ENCODE measurements at regions not wholly inside any gene's neighbourhood (a gene's known extent, or its start where the extent isn't known, plus 50 kb on each side); places are given as distances from the start of the nearest gene placed in this dataset.

GRCh38 chr6:164927288-164928056, 381.9 kb downstream of the C6orf118 start:
- Mint-ChIP-seq H3K27me3 (no peaks in the 10 kb centered on the region), H3K4me3 (no peak overlapping the region)
- intact Hi-C loops (cut with micrococcal nuclease) = no loop called here

DNA sequence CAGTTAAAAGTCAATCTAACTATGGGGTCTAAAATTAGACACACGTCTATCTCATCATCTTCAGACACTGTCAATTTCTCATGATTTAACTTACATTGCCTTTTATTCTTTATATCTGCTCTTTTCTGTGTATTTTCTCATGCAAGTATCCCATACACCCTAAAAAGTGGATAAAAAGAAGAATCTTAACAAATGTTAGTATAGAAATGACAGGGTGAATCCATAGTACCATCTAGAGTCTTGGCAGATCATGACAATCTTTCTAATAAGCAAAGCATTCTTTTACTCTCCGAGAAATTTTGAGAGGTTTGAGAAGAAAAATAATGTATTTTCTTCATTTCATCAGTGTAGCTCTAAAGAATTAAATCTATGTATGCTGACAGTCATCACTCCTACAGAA, 382.7 kb downstream of the C6orf118 start:
- intact Hi-C loops (cut with micrococcal nuclease) = no loop called here
- H3K9me3 Mint-ChIP-seq = no peaks in the 10 kb centered on the region
- H3K36me3 Mint-ChIP-seq (ENCODE audit: low read depth) = no peaks in the 10 kb centered on the region
- H3K27me3 Mint-ChIP-seq = no peaks in the 10 kb centered on the region
- no peaks in the 10 kb centered on the region for H3K4me1 Mint-ChIP-seq (ENCODE audit: low read depth)
- no peak overlapping the region for H3K4me3 Mint-ChIP-seq
- H3K27ac Mint-ChIP-seq = no peak overlapping the region

More at GRCh38 chr6:164927288-164928056, 381.9 kb downstream of the C6orf118 start:
- H3K4me1 Mint-ChIP-seq (ENCODE audit: low read depth) = no peaks in the 10 kb centered on the region
- no peak overlapping the region for H3K27ac Mint-ChIP-seq
- H3K36me3 Mint-ChIP-seq (ENCODE audit: low read depth) = no peaks in the 10 kb centered on the region
- peaks cover 3% of the 10 kb centered on the region for H3K9me3 Mint-ChIP-seq

DNA sequence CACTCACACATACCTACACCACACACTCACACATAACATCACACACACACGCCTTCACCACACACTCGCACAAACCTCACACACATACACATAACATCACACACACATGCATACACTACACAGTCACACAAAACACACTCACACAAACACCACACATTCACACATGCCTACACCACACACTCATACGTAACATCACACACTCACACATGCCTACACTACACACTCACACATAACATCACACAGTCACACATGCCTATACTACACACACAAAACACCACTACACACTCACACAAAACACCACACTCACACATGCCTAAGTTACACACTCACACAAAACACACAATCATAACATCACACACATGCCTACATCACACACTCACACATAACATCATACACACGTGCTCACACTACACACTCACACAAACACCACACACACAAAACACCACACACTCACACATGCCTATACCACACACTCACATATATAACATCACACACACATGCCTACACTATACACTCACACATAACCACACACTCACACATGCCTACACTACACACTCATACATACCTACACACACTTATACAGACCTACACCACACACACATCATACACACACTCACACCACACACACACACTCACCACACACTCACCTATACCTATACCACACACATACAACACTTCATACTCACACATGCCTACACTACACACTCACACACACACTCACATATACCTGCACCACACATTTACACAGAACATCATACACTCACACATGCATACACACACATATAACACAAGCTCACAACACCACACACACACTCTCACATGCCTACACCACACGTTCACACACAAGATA, 383.5 kb downstream of the C6orf118 start:
- H3K4me3 Mint-ChIP-seq = no peak overlapping the region
- H3K9me3 Mint-ChIP-seq = no peaks in the 10 kb centered on the region
- H3K27me3 Mint-ChIP-seq = no peaks in the 10 kb centered on the region
- intact Hi-C loops (cut with micrococcal nuclease) = no loop called here
- no peaks in the 10 kb centered on the region for H3K4me1 Mint-ChIP-seq (ENCODE audit: low read depth)
- no peaks in the 10 kb centered on the region for H3K36me3 Mint-ChIP-seq (ENCODE audit: low read depth)
- no peak overlapping the region for H3K27ac Mint-ChIP-seq

GRCh38 chr6:164924674-164925073, 384.7 kb downstream of the C6orf118 start:
- H3K27ac Mint-ChIP-seq = no peak overlapping the region
- H3K36me3 Mint-ChIP-seq (ENCODE audit: low read depth) = no peaks in the 10 kb centered on the region
- no peaks in the 10 kb centered on the region for H3K4me1 Mint-ChIP-seq (ENCODE audit: low read depth)
- intact Hi-C loops (cut with micrococcal nuclease) = no loop called here
- H3K4me3 Mint-ChIP-seq = no peak overlapping the region
- no peaks in the 10 kb centered on the region for H3K27me3 Mint-ChIP-seq
- no peaks in the 10 kb centered on the region for H3K9me3 Mint-ChIP-seq

DNA sequence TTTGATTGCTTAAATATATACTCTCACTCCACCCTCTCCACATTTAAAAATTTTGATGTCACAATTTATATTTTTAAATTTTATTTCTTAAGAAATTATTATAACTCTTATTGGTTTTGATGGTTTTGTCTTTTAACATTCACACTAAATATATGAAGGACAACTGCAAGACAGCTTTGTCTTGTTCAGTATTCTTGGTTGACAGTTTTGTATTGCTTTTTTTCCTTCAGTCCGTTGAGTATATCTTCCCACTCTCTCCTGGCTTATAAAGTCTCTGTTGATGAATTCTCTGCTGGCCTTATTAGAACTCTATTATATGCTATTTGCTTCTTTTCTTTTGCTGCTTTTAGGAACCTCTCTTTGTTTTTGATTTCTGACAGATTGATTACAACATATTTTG, 392.2 kb downstream of the C6orf118 start:
- Mint-ChIP-seq H3K4me3 (no peak overlapping the region), H3K36me3 (ENCODE audit: low read depth) (no peaks in the 10 kb centered on the region), H3K4me1 (ENCODE audit: low read depth) (no peaks in the 10 kb centered on the region), H3K9me3 (peaks cover 19% of the 10 kb centered on the region), H3K27me3 (no peaks in the 10 kb centered on the region), H3K27ac (no peak overlapping the region)
- intact Hi-C loops (cut with micrococcal nuclease) = no loop called here

DNA sequence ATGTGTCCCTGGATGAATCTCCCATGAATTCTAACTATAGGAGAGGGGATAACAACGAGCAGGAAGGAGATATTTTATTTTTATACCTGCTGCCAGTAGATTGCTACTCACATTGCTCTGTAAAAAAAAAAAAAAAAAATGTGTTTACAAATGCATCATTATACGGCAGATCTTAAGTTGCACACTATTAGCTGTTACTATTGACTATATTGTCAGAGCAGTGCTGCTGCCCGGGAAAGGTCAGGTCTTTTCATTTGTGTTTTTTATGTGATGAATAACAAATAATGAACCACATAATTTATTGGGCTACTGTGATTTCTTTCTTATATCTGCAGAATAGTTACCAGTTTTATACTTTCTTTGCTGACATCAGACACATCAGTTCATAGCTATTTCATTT, 393.3 kb downstream of the C6orf118 start:
- no peaks in the 10 kb centered on the region for H3K36me3 Mint-ChIP-seq (ENCODE audit: low read depth)
- no peak overlapping the region for H3K4me3 Mint-ChIP-seq
- H3K4me1 Mint-ChIP-seq (ENCODE audit: low read depth) = no peaks in the 10 kb centered on the region
- no peaks in the 10 kb centered on the region for H3K27me3 Mint-ChIP-seq
- intact Hi-C loops (cut with micrococcal nuclease) = no loop called here
- H3K9me3 Mint-ChIP-seq = peaks cover 19% of the 10 kb centered on the region
- no peak overlapping the region for H3K27ac Mint-ChIP-seq

DNA sequence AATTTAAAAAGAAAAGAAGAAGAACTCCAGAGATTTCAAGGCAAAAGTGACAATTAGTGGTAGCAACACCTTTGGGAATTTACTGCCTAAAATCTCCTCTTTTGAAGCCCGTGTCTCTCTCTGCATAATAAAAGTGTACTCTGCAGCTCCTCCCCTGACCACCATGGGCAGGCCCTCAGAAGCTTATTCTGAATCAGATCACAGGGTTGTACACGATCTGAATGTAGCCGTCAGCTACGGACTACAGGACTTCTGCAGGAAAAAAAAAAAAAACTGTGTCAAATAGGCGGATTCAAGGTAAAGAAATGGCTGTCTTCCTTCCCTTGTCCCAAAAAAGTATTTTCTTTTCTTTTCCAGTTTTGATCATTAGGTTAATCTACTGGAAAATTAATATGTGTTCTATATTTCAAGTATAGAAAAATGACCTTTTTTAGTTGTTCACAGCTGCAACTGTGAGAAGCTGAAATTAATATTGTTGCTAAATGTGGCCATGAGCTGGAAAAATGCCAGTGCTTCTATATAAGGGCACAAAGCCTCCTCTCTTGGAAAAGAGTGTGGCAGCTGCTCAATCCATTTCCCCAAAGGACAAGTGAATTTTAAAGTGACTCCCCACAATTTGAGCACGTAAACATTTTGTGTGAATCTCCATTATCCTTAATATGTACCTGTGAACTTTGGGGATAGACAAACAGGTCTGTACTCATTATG, 397.4 kb downstream of the C6orf118 start:
- Mint-ChIP-seq H3K4me1 (ENCODE audit: low read depth) (no peaks in the 10 kb centered on the region), H3K27ac (no peak overlapping the region), H3K36me3 (ENCODE audit: low read depth) (no peaks in the 10 kb centered on the region), H3K9me3 (peaks cover 3% of the 10 kb centered on the region), H3K4me3 (no peak overlapping the region), H3K27me3 (no peaks in the 10 kb centered on the region)
- intact Hi-C loops (cut with micrococcal nuclease) = no loop called here

DNA sequence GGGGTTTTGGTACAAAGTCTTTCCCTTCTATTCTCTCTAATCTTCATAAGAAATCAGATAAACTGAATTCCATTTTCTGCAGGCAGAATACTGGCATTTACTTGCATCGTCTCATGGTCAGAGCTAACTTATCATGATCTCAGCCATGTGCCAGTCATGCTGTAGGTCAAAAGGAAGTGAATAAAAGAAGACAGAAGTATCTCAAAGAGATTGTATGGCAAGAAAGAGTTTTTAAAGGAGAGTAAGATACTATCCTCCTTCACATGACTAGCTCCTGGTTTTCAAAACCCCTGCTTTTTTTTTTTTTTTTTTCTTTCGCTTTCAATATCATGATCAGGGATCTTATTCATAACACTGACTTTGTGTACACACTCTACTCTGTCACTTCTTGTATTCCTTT, 398.3 kb downstream of the C6orf118 start:
- Mint-ChIP-seq H3K4me1 (ENCODE audit: low read depth) (no peaks in the 10 kb centered on the region), H3K4me3 (no peak overlapping the region), H3K27me3 (no peaks in the 10 kb centered on the region), H3K9me3 (no peaks in the 10 kb centered on the region), H3K36me3 (ENCODE audit: low read depth) (no peaks in the 10 kb centered on the region), H3K27ac (no peak overlapping the region)
- intact Hi-C loops (cut with micrococcal nuclease) = no loop called here

DNA sequence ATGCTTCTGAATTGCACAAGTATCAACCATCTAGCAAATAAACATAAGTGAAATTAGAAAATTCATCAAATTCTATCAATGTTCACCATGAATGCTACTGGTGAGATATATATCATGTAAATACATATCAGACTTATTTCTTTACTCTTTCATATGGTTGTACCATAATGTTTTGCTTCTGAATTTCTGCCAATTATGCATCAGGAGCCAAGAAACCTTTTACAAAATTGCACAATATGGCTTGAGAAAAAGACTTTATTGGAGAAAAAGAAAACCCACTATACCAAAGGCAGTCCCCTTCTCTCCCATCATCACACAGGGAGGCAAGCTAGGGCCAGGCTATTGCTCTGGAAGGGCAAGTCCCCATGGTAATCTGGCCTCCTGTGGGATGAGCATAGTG, 402.6 kb downstream of the C6orf118 start:
- no peaks in the 10 kb centered on the region for H3K27me3 Mint-ChIP-seq

GRCh38 chr6:164905311-164905710, 404.1 kb downstream of the C6orf118 start:
- Mint-ChIP-seq H3K36me3 (ENCODE audit: low read depth) (no peaks in the 10 kb centered on the region), H3K4me1 (ENCODE audit: low read depth) (no peaks in the 10 kb centered on the region)
- intact Hi-C loops (cut with micrococcal nuclease) = no loop called here

More for the DNA sequence above, 402.6 kb downstream of the C6orf118 start:
- no peaks in the 10 kb centered on the region for H3K9me3 Mint-ChIP-seq
- intact Hi-C loops (cut with micrococcal nuclease) = no loop called here
- H3K4me1 Mint-ChIP-seq (ENCODE audit: low read depth) = no peaks in the 10 kb centered on the region
- no peak overlapping the region for H3K27ac Mint-ChIP-seq
- H3K4me3 Mint-ChIP-seq = no peak overlapping the region
- H3K36me3 Mint-ChIP-seq (ENCODE audit: low read depth) = no peaks in the 10 kb centered on the region

GRCh38 chr6:164898412-164898811, 411.0 kb downstream of the C6orf118 start:
- intact Hi-C loops (cut with micrococcal nuclease) = no loop called here
- H3K27me3 Mint-ChIP-seq = no peaks in the 10 kb centered on the region
- no peak overlapping the region for H3K27ac Mint-ChIP-seq
- H3K4me1 Mint-ChIP-seq (ENCODE audit: low read depth) = no peaks in the 10 kb centered on the region
- peaks cover 39% of the 10 kb centered on the region for H3K9me3 Mint-ChIP-seq
- no peaks in the 10 kb centered on the region for H3K36me3 Mint-ChIP-seq (ENCODE audit: low read depth)
- H3K4me3 Mint-ChIP-seq = no peak overlapping the region

More at GRCh38 chr6:164905311-164905710, 404.1 kb downstream of the C6orf118 start:
- Mint-ChIP-seq H3K27ac (no peak overlapping the region), H3K9me3 (no peaks in the 10 kb centered on the region), H3K4me3 (no peak overlapping the region), H3K27me3 (no peaks in the 10 kb centered on the region)

DNA sequence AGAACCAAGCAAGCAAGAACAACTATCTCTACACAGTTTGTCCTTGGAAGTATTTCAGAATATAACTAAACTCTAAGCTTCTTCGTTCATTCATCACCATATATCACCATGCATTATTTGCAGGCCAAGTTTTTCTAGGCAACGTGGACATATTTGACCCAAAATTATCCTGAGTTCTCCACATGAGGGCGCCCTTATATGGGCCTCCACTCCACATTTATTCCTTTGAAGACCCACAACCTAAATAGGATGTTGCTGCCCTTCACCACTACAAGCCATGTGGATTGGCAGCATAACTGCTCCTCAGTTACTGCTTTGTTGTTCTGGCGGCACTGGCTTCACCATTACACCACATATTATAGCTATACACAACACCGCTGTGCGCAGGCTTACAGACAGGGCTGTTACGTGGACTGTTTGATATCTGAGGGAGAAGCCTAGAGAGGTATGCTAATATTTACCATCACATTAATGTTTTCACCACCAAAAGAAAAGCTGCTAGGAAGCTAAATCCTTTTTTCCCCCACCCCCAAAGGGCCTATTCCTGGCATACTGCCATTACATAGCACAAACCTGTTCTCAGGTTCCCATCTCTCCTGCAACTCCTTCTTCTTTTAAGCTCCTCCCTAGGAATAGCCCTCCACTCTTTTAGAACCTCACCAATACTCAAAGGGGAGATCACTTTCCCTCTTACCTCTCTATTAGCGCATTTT, 411.7 kb downstream of the C6orf118 start:
- Mint-ChIP-seq H3K36me3 (ENCODE audit: low read depth) (no peaks in the 10 kb centered on the region), H3K27ac (no peak overlapping the region), H3K4me1 (ENCODE audit: low read depth) (no peaks in the 10 kb centered on the region), H3K4me3 (no peak overlapping the region), H3K27me3 (no peaks in the 10 kb centered on the region), H3K9me3 (peaks cover 39% of the 10 kb centered on the region)
- intact Hi-C loops (cut with micrococcal nuclease) = no loop called here

- Mint-ChIP-seq H3K4me3 (no peak overlapping the region), H3K9me3 (peaks cover 43% of the 10 kb centered on the region), H3K27me3 (no peaks in the 10 kb centered on the region), H3K36me3 (ENCODE audit: low read depth) (no peaks in the 10 kb centered on the region), H3K4me1 (ENCODE audit: low read depth) (no peaks in the 10 kb centered on the region), H3K27ac (no peak overlapping the region)
- intact Hi-C loops (cut with micrococcal nuclease) = no loop called here
These were observed 419.4 kb downstream of the C6orf118 start for GRCh38 chr6:164889980-164890379.
